Stimulated activated naive CD4-positive, alpha-beta T cell (primary cell): ENCODE measurements at regions not wholly inside any gene's neighbourhood (a gene's known extent, or its start where the extent isn't known, plus 50 kb on each side); places are given as distances from the start of the nearest gene placed in this dataset.
A peak's percentile ranks its signal among the peaks of the same experiment; 100 is the strongest.

Experiments
- DNase-seq, 6 experiments: peaks; one replicate each; lab custom pipeline; 2025; lab: John Stamatoyannopoulos, UW

GRCh38 chr15:59953392-59953883 lies 50.7 kb upstream of the FOXB1 start:
- DNase-seq, result no peak

- DNase-seq, result no peak
Measured at GRCh38 chr15:59952960-59953359, 51.2 kb upstream of the FOXB1 start.

- DNase-seq, result no peak
Measured at GRCh38 chr15:59950603-59951388, 53.3 kb upstream of the FOXB1 start.

- no peak for DNase-seq
Measured at GRCh38 chr15:59948924-59949613, 55.0 kb upstream of the FOXB1 start.

- DNase-seq, result no peak
Measured at GRCh38 chr15:59946084-59946483, 58.0 kb upstream of the FOXB1 start.

- DNase-seq, result no peak
Measured at GRCh38 chr15:59945036-59945435, 59.1 kb upstream of the FOXB1 start.

GRCh38 chr15:59941612-59942011 lies 62.5 kb upstream of the FOXB1 start:
- DNase-seq, result no peak

GRCh38 chr15:59940928-59941327 lies 63.2 kb upstream of the FOXB1 start:
- no peak for DNase-seq

GRCh38 chr15:59940456-59940855 lies 63.7 kb upstream of the FOXB1 start:
- no peak for DNase-seq

- DNase-seq, result no peak
Measured at GRCh38 chr15:59936741-59937140, 67.4 kb upstream of the FOXB1 start.

- no peak for DNase-seq
Measured at GRCh38 chr15:59933607-59934006, 70.5 kb upstream of the FOXB1 start.

- no peak for DNase-seq
Measured at GRCh38 chr15:59931646-59932261, 72.4 kb upstream of the FOXB1 start.

- DNase-seq, result no peak
Measured at GRCh38 chr15:59924812-59925522, 79.1 kb upstream of the FOXB1 start.

- DNase-seq, result no peak
Measured at GRCh38 chr15:59924096-59924495, 80.0 kb upstream of the FOXB1 start.

GRCh38 chr15:59923508-59923907 lies 80.6 kb upstream of the FOXB1 start:
- no peak for DNase-seq

- peak in 1 of 6 experiments; percentile 2 for DNase-seq
Measured at GRCh38 chr15:59918994-59919951, 84.8 kb upstream of the FOXB1 start.

- peak; percentile 18 to 60 (median 30) for DNase-seq
Measured at GRCh38 chr15:59917504-59918157, 86.5 kb upstream of the FOXB1 start.

GRCh38 chr15:59906046-59906445 lies 98.1 kb upstream of the FOXB1 start:
- no peak for DNase-seq

- no peak for DNase-seq
Measured at GRCh38 chr15:59905176-59905575, 98.9 kb upstream of the FOXB1 start.

GRCh38 chr15:59904450-59905135 lies 99.5 kb upstream of the FOXB1 start:
- no peak for DNase-seq
